Testis (tissue), 2 donors: ENCODE measurements at regions not wholly inside any gene's neighbourhood (a gene's known extent, or its start where the extent isn't known, plus 50 kb on each side); places are given as distances from the start of the nearest gene placed in this dataset.

Experiments used
- DNase-seq: peaks from one replicate; pipeline ENCODE4 v3.0.0-alpha.2; 2019
- H3K27ac ChIP-seq, 2 donors: fragments of 200-600 bp; sonication (generic); one replicate each; pipeline ENCODE4 v1.5.1; 2019
- H3K27me3 ChIP-seq: fragments of 200-600 bp; sonication (generic); one replicate; pipeline ENCODE4 v1.5.1; 2019
- H3K36me3 ChIP-seq: fragments of 200-600 bp; sonication (generic); one replicate; pipeline ENCODE4 v1.5.1; 2017; ENCODE audit warnings: low read depth; ENCODE audit errors: missing control alignments
- H3K4me1 ChIP-seq: fragments of 200-600 bp; sonication (generic); one replicate; pipeline ENCODE4 v1.5.1; 2019
- H3K4me3 ChIP-seq, 2 donors: fragments of 200-600 bp; sonication (generic); one replicate each; pipeline ENCODE4 v1.5.1; 2017 to 2019
- H3K9me3 ChIP-seq: fragments of 200-600 bp; sonication (generic); one replicate; pipeline ENCODE4 v1.5.1; 2017
- POLR2A ChIP-seq: fragments of 450-650 bp; IDR thresholded peaks from one replicate; pipeline ENCODE4 v1.6.1; 2017; ENCODE audit warnings: antibody characterized with exemption, mild to moderate bottlenecking, moderate library complexity
- WGBS, 2 donors: methylation state at CpG; one replicate each; pipeline ENCODE4 v1.1.5; 2018; 5-methylcytosine and 5-hydroxymethylcytosine counted together
- intact Hi-C: fragments of 100-400 bp; cut with DNase I; formaldehyde crosslinking; loops from one replicate; pipeline ENCODE4 v1.15.1; 2023; ENCODE audit warnings: low total_unique reads
- TF ChIP-seq, protein P1 (sequence below), 3 experiments: fragments of 450-650 bp in 2 of 3; fragments of 200-600 bp in 1 of 3; sonication (generic) in 1 of 3; IDR thresholded peaks; one replicate each; pipeline ENCODE4 v1.5.1; 2016 to 2019; ENCODE audit warnings: antibody characterized with exemption in 3 of 3, mild to moderate bottlenecking in 2 of 3, moderate library complexity in 1 of 3

- 90 to 93% methylated on average over 9 of the region's 9 CpGs for WGBS, 2 donors
Observed at GRCh38 chr7:156115582-156115981, 303.3 kb upstream of the SHH start.

GRCh38 chr7:156113731-156114130, 301.5 kb upstream of the SHH start:
- Histone ChIP-seq H3K27ac (no peak overlapping the region), H3K36me3 (no peaks in the 10 kb centered on the region), H3K9me3 (no peaks in the 10 kb centered on the region), H3K4me1 (peaks cover 7% of the 10 kb centered on the region), H3K4me3 (no peak overlapping the region), H3K27me3 (no peaks in the 10 kb centered on the region)
- 76 to 78% methylated on average over 7 of the region's 7 CpGs for whole genome bisulfite sequencing, 2 donors
- intact Hi-C loops, result no loop called here
- DNase-seq, result no peak
- no peak for TF ChIP-seq POLR2A
- TF ChIP-seq, protein P1, sequence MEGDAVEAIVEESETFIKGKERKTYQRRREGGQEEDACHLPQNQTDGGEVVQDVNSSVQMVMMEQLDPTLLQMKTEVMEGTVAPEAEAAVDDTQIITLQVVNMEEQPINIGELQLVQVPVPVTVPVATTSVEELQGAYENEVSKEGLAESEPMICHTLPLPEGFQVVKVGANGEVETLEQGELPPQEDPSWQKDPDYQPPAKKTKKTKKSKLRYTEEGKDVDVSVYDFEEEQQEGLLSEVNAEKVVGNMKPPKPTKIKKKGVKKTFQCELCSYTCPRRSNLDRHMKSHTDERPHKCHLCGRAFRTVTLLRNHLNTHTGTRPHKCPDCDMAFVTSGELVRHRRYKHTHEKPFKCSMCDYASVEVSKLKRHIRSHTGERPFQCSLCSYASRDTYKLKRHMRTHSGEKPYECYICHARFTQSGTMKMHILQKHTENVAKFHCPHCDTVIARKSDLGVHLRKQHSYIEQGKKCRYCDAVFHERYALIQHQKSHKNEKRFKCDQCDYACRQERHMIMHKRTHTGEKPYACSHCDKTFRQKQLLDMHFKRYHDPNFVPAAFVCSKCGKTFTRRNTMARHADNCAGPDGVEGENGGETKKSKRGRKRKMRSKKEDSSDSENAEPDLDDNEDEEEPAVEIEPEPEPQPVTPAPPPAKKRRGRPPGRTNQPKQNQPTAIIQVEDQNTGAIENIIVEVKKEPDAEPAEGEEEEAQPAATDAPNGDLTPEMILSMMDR (IDR thresholded peaks at IDR 0.05), result no peak

More at GRCh38 chr7:156115582-156115981, 303.3 kb upstream of the SHH start:
- TF ChIP-seq, protein P1 (IDR thresholded peaks at IDR 0.05), result no peak
- no peak for TF ChIP-seq POLR2A
- Histone ChIP-seq H3K27ac (no peak overlapping the region), H3K9me3 (no peaks in the 10 kb centered on the region), H3K4me3 (no peak overlapping the region), H3K27me3 (no peaks in the 10 kb centered on the region), H3K36me3 (no peaks in the 10 kb centered on the region), H3K4me1 (peaks cover 7% of the 10 kb centered on the region)
- DNase-seq, result no peak
- intact Hi-C loops, result no loop called here

- Histone ChIP-seq H3K36me3 (no peaks in the 10 kb centered on the region), H3K27ac (no peak overlapping the region), H3K9me3 (no peaks in the 10 kb centered on the region), H3K4me3 (no peak overlapping the region), H3K27me3 (no peaks in the 10 kb centered on the region), H3K4me1 (no peaks in the 10 kb centered on the region)
- 61 to 77% methylated on average over 2 of the region's 2 CpGs for WGBS, 2 donors
- TF ChIP-seq, protein P1 (IDR thresholded peaks at IDR 0.05), result no peak
- no peak for TF ChIP-seq POLR2A
- DNase-seq, result no peak
- intact Hi-C loops, result no loop called here
Observed at GRCh38 chr7:156109988-156110387, 297.7 kb upstream of the SHH start.

DNA sequence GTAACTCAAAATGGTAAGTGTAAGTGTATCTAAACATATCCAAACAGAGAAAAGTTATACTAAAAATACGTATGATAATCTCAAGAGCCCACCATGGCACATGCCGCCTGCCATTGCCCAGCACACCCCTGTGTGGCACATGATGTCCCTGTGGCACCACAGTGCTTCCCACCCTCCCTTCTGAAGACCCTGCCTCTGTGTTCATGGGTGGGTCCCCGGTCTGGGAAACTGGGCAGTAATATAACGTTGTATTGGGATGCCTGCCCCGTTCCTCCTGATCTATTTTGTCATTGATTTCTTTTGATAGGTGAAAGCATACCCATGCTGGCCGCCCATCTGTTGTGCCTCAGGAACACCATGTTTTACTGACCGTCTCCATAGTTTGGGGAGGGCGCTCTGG, 296.8 kb upstream of the SHH start:
- intact Hi-C loops, result no loop called here
- H3K27ac ChIP-seq, result no peak overlapping the region
- H3K4me1 ChIP-seq, result no peaks in the 10 kb centered on the region
- DNase-seq, result no peak
- no peaks in the 10 kb centered on the region for H3K9me3 ChIP-seq
- TF ChIP-seq POLR2A, result no peak
- TF ChIP-seq, protein P1 (IDR thresholded peaks at IDR 0.05), result no peak
- H3K27me3 ChIP-seq, result no peaks in the 10 kb centered on the region
- no peak overlapping the region for H3K4me3 ChIP-seq
- no peaks in the 10 kb centered on the region for H3K36me3 ChIP-seq
- 91% methylated on average over 8 of the region's 8 CpGs for WGBS, 2 donors

GRCh38 chr7:156107957-156108356, 295.7 kb upstream of the SHH start:
- 86 to 94% methylated on average over 11 to 17 of the region's 17 CpGs for WGBS, 2 donors
- intact Hi-C loops, result no loop called here
- Histone ChIP-seq H3K4me1 (no peaks in the 10 kb centered on the region), H3K36me3 (no peaks in the 10 kb centered on the region), H3K9me3 (no peaks in the 10 kb centered on the region), H3K27ac (no peak overlapping the region), H3K27me3 (no peaks in the 10 kb centered on the region), H3K4me3 (no peak overlapping the region)
- TF ChIP-seq, protein P1 (IDR thresholded peaks at IDR 0.05), result no peak
- no peak for TF ChIP-seq POLR2A
- DNase-seq, result no peak
